Neural progenitor cell (in vitro differentiated cells): ENCODE measurements at regions not wholly inside any gene's neighbourhood (a gene's known extent, or its start where the extent isn't known, plus 50 kb on each side); places are given as distances from the start of the nearest gene placed in this dataset.

Source experiments
- DNase-seq: peaks from one replicate; pipeline ENCODE4 v3.0.0-alpha.2; 2016; ENCODE audit warnings: low spot score
- H2AFZ ChIP-seq: fragments of 200-600 bp; sonication (generic); replicated peaks from 2 replicates; pipeline ENCODE4 v1.6.1; 2016; ENCODE audit warnings: antibody characterized with exemption
- H3F3A ChIP-seq: fragments of 200-600 bp; sonication (generic); 2 replicates; pipeline ENCODE4 v1.6.1; 2016; ENCODE audit warnings: antibody characterized with exemption, low read depth
- H3K27ac ChIP-seq: fragments of 200-600 bp; sonication (generic); 2 replicates; pipeline ENCODE4 v1.5.1; 2016; ENCODE audit warnings: mild to moderate bottlenecking
- H3K27me3 ChIP-seq: fragments of 200-600 bp; sonication (generic); 2 replicates; pipeline ENCODE4 v1.6.1; 2016; ENCODE audit warnings: mild to moderate bottlenecking, moderate library complexity
- H3K36me3 ChIP-seq: fragments of 200-600 bp; sonication (generic); 2 replicates; pipeline ENCODE4 v1.5.1; 2016
- H3K4me1 ChIP-seq: fragments of 200-600 bp; sonication (generic); 2 replicates; pipeline ENCODE4 v1.6.1; 2016; ENCODE audit warnings: mixed run types
- H3K4me2 ChIP-seq: fragments of 200-600 bp; sonication (generic); 2 replicates; pipeline ENCODE4 v1.6.1; 2016
- H3K4me3 ChIP-seq: fragments of 200-600 bp; sonication (generic); 2 replicates; pipeline ENCODE4 v1.5.1; 2016
- H3K79me2 ChIP-seq: fragments of 200-600 bp; sonication (generic); 2 replicates; pipeline ENCODE4 v1.6.1; 2016; ENCODE audit warnings: low read depth
- H3K9ac ChIP-seq: fragments of 200-600 bp; sonication (generic); 2 replicates; pipeline ENCODE4 v1.6.1; 2016
- H3K9me3 ChIP-seq: fragments of 200-600 bp; sonication (generic); 2 replicates; pipeline ENCODE4 v1.5.1; 2016; ENCODE audit warnings: low read depth
- H4K20me1 ChIP-seq: fragments of 200-600 bp; sonication (generic); 2 replicates; pipeline ENCODE4 v1.6.1; 2016; ENCODE audit warnings: low read depth
- H3K27ac Mint-ChIP-seq: 3 replicates; pipeline ENCODE4 v1.8.0; 2021; ENCODE audit warnings: mixed read lengths
- H3K27me3 Mint-ChIP-seq: 2 replicates; pipeline ENCODE4 v1.8.0; 2022; ENCODE audit warnings: low read depth, mild to moderate bottlenecking, inconsistent platforms, moderate library complexity, mixed read lengths; ENCODE audit not compliant: insufficient read depth
- H3K36me3 Mint-ChIP-seq: 3 replicates; pipeline ENCODE4 v1.8.0; 2021; ENCODE audit warnings: mixed read lengths
- H3K4me1 Mint-ChIP-seq: 3 replicates; pipeline ENCODE4 v1.8.0; 2021; ENCODE audit warnings: mixed read lengths
- H3K4me3 Mint-ChIP-seq: 3 replicates; pipeline ENCODE4 v1.8.0; 2021; ENCODE audit warnings: mild to moderate bottlenecking, moderate library complexity, mixed read lengths
- H3K9me3 Mint-ChIP-seq: 3 replicates; pipeline ENCODE4 v1.8.0; 2020; ENCODE audit warnings: mixed read lengths
- EZH2 ChIP-seq: fragments of 200-600 bp; sonication (generic); IDR thresholded peaks from 2 replicates; pipeline ENCODE4 v1.6.1; 2017; ENCODE audit warnings: antibody characterized with exemption, mild to moderate bottlenecking, moderate library complexity
- EZH2phosphoT487 ChIP-seq: fragments of 200-600 bp; sonication (generic); IDR thresholded peaks from 2 replicates; pipeline ENCODE4 v1.6.1; 2017; ENCODE audit warnings: antibody characterized with exemption
- TF ChIP-seq, protein P1 (sequence below): fragments of 200-600 bp; sonication (generic); IDR thresholded peaks from 2 replicates; pipeline ENCODE4 v1.5.1; 2017; ENCODE audit warnings: antibody characterized with exemption, mild to moderate bottlenecking

DNA sequence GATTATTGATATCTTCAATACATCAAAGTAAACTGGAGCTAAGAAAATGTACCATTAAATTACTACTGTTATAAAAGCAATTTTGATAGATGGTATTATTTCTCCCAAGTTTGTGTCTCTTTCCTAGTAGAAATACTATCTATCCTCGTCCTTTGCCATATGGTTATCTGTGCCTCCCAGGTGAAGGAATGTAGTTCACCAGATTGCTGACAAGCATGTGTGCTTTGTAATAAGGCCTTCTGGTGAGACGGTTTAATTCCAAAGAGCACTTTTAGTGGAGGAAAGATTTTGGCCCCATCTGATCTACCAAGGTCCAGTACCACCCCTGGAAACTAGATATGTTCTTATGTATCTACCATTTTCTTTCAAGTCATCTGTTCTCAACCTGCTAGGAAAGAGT lies 243.6 kb downstream of the DLEU7 start:
- H3K9ac ChIP-seq, result no peak overlapping the region
- no peaks in the 10 kb centered on the region for H4K20me1 ChIP-seq
- H2AFZ ChIP-seq, result no peak overlapping the region
- peaks cover 15% of the 10 kb centered on the region for H3K4me1 ChIP-seq
- no peak overlapping the region for H3K4me3 ChIP-seq
- Mint-ChIP-seq H3K36me3 (no peaks in the 10 kb centered on the region), H3K9me3 (no peaks in the 10 kb centered on the region), H3K27me3 (peaks cover 3% of the 10 kb centered on the region), H3K4me1 (peaks cover 12% of the 10 kb centered on the region), H3K27ac (no peak overlapping the region), H3K4me3 (no peak overlapping the region)
- no peaks in the 10 kb centered on the region for H3K27me3 ChIP-seq
- TF ChIP-seq EZH2phosphoT487 (no peak), EZH2 (no peak)
- TF ChIP-seq, protein P1, sequence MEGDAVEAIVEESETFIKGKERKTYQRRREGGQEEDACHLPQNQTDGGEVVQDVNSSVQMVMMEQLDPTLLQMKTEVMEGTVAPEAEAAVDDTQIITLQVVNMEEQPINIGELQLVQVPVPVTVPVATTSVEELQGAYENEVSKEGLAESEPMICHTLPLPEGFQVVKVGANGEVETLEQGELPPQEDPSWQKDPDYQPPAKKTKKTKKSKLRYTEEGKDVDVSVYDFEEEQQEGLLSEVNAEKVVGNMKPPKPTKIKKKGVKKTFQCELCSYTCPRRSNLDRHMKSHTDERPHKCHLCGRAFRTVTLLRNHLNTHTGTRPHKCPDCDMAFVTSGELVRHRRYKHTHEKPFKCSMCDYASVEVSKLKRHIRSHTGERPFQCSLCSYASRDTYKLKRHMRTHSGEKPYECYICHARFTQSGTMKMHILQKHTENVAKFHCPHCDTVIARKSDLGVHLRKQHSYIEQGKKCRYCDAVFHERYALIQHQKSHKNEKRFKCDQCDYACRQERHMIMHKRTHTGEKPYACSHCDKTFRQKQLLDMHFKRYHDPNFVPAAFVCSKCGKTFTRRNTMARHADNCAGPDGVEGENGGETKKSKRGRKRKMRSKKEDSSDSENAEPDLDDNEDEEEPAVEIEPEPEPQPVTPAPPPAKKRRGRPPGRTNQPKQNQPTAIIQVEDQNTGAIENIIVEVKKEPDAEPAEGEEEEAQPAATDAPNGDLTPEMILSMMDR, result no peak
- no peaks in the 10 kb centered on the region for H3K36me3 ChIP-seq
- DNase-seq, result no peak
- H3K27ac ChIP-seq, result no peak overlapping the region
- no peaks in the 10 kb centered on the region for H3K79me2 ChIP-seq
- peak overlapping the region; percentile 46 for H3K4me2 ChIP-seq
- no peaks in the 10 kb centered on the region for H3K9me3 ChIP-seq
- H3F3A ChIP-seq, result peaks cover 5% of the 10 kb centered on the region

DNA sequence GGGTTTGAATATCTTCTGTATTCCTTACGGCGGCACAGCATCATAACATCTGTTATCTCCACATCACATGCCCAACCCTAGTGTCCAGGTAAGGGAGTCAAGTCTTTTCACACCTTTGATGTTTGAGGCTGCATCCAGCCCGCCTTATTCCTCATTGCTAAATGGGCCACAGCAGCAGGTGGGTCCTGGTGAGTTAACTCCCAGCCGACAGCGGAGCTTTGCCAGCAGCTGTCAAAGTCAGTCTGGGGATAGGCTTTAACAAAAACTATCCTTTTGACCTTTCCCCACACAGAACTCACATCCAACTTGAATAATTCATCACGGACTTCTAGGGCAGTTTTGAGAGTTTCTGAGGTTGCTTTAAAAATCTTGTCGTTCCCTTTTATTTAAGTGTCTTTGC lies 235.1 kb downstream of the DLEU7 start:
- Histone ChIP-seq H3K36me3 (no peaks in the 10 kb centered on the region), H3K4me3 (no peak overlapping the region), H3K4me2 (no peak overlapping the region), H2AFZ (no peak overlapping the region), H3K27me3 (no peaks in the 10 kb centered on the region), H4K20me1 (no peaks in the 10 kb centered on the region), H3F3A (no peaks in the 10 kb centered on the region), H3K79me2 (no peaks in the 10 kb centered on the region), H3K4me1 (no peaks in the 10 kb centered on the region), H3K9me3 (no peaks in the 10 kb centered on the region), H3K9ac (no peak overlapping the region), H3K27ac (no peak overlapping the region)
- Mint-ChIP-seq H3K4me1 (peaks cover 4% of the 10 kb centered on the region), H3K4me3 (no peak overlapping the region), H3K36me3 (no peaks in the 10 kb centered on the region), H3K27me3 (no peaks in the 10 kb centered on the region), H3K9me3 (no peaks in the 10 kb centered on the region), H3K27ac (no peak overlapping the region)
- TF ChIP-seq EZH2phosphoT487, result no peak
- TF ChIP-seq, protein P1, result no peak
- no peak for TF ChIP-seq EZH2
- DNase-seq, result no peak

DNA sequence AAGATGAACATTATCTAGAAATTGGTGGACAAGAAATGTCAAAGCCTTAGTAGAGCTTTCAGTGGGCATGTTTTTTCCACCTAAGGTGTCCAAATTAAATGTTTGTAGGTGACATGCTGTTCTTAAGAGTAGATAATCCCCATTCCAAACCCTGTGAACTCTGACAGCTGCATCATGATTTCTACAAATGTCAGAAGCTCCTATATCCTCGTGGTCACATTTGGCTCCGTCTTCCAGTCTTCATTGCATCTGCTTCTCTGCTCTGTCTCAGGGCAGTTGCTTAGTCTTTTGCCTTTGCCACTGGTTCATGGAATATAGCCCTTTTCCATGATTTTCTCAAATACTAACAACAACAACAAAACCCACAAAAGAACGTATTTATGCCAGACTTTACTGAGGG lies 234.5 kb downstream of the DLEU7 start:
- no peaks in the 10 kb centered on the region for H3K36me3 ChIP-seq
- no peak overlapping the region for H3K4me3 Mint-ChIP-seq
- H3K27me3 Mint-ChIP-seq, result no peaks in the 10 kb centered on the region
- no peaks in the 10 kb centered on the region for H3F3A ChIP-seq
- no peaks in the 10 kb centered on the region for H3K36me3 Mint-ChIP-seq
- no peaks in the 10 kb centered on the region for H3K4me1 ChIP-seq
- H3K9ac ChIP-seq, result no peak overlapping the region
- H3K27me3 ChIP-seq, result no peaks in the 10 kb centered on the region
- H3K79me2 ChIP-seq, result no peaks in the 10 kb centered on the region
- H4K20me1 ChIP-seq, result no peaks in the 10 kb centered on the region
- H3K9me3 Mint-ChIP-seq, result no peaks in the 10 kb centered on the region
- H3K4me2 ChIP-seq, result no peak overlapping the region
- no peak for TF ChIP-seq EZH2phosphoT487
- TF ChIP-seq EZH2, result no peak
- H2AFZ ChIP-seq, result no peak overlapping the region
- H3K4me1 Mint-ChIP-seq, result peaks cover 4% of the 10 kb centered on the region
- no peak for DNase-seq
- no peaks in the 10 kb centered on the region for H3K9me3 ChIP-seq
- no peak overlapping the region for H3K27ac ChIP-seq
- H3K4me3 ChIP-seq, result no peak overlapping the region
- no peak overlapping the region for H3K27ac Mint-ChIP-seq

DNA sequence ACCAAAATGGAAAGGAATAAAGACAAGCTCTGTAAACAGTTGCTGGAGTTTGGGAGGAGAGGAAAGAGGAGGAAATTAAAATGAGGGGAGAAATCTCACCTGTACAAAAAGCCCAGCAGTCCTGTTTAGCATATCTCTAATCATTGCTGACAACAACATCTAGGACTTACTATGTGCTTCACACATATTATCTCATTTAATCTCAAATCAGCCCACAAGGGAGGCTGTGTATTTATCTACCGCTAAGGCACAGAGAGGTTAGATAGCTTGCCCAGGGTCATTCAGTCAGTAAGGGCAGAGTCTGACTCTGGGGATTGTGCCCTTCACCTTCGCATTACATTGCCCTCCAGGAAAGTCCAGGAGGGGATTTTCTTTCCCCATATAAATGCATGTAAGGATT lies 233.3 kb downstream of the DLEU7 start:
- Mint-ChIP-seq H3K27ac (no peak overlapping the region), H3K4me1 (peaks cover 4% of the 10 kb centered on the region), H3K9me3 (no peaks in the 10 kb centered on the region), H3K4me3 (no peak overlapping the region), H3K27me3 (no peaks in the 10 kb centered on the region), H3K36me3 (no peaks in the 10 kb centered on the region)
- H3K9ac ChIP-seq, result no peak overlapping the region
- H3K27me3 ChIP-seq, result no peaks in the 10 kb centered on the region
- H3K4me1 ChIP-seq, result no peaks in the 10 kb centered on the region
- TF ChIP-seq, protein P1, result no peak
- TF ChIP-seq EZH2phosphoT487, result no peak
- no peak overlapping the region for H3K4me2 ChIP-seq
- H2AFZ ChIP-seq, result no peak overlapping the region
- H3F3A ChIP-seq, result no peaks in the 10 kb centered on the region
- no peaks in the 10 kb centered on the region for H3K9me3 ChIP-seq
- no peaks in the 10 kb centered on the region for H3K79me2 ChIP-seq
- no peaks in the 10 kb centered on the region for H3K36me3 ChIP-seq
- no peak for DNase-seq
- H3K27ac ChIP-seq, result no peak overlapping the region
- no peaks in the 10 kb centered on the region for H4K20me1 ChIP-seq
- H3K4me3 ChIP-seq, result no peak overlapping the region
